Panc1 (cell line): ENCODE measurements at regions not wholly inside any gene's neighbourhood (a gene's known extent, or its start where the extent isn't known, plus 50 kb on each side); places are given as distances from the start of the nearest gene placed in this dataset.

Experiments
- ATAC-seq: fragments of 200-7000 bp; cut with Tn5 transposase; 2 replicates; pipeline ENCODE4 v1.9.1; 2020; ENCODE audit warnings: mild to moderate bottlenecking, moderate library complexity
- BruUV-seq: library from RNA; stranded (reverse); fragments of 400-500 nt; replicated peaks from 2 replicates; lab custom pipeline; 2021; lab: Mats Ljungman, UMichigan
- CTCF ChIA-PET: fragments of 300-600 bp; sonication (Branson Sonifier 250); formaldehyde crosslinking; loops from one replicate; lab custom pipeline; 2022; ENCODE audit warnings: antibody characterized with exemption; lab: Charles Lee
- POLR2A ChIA-PET: fragments of 300-600 bp; sonication (Branson Sonifier 250); formaldehyde crosslinking; loops from one replicate; lab custom pipeline; 2022; ENCODE audit warnings: antibody characterized with exemption; lab: Charles Lee
- DNase-seq: peaks from one replicate; pipeline ENCODE4 v3.0.0-alpha.2; 2010; ENCODE audit warnings: low read depth, low spot score
- H3K27ac ChIP-seq: 2 replicates; pipeline ENCODE4 v1.5.1; 2011; ENCODE audit warnings: mild to moderate bottlenecking, low read length, inconsistent platforms
- H3K27me3 ChIP-seq: fragments of 200-500 bp; sonication (Bioruptor generic); 2 replicates; pipeline ENCODE4 v1.6.0; 2014; ENCODE audit warnings: low read length, inconsistent platforms; ENCODE audit not compliant: control insufficient read depth, insufficient read depth
- H3K36me3 ChIP-seq: fragments of 200-500 bp; sonication (Bioruptor generic); 2 replicates; pipeline ENCODE4 v1.5.1; 2014; ENCODE audit warnings: inconsistent platforms, mild to moderate bottlenecking, low read length, moderate library complexity; ENCODE audit not compliant: control insufficient read depth, insufficient read depth
- H3K4me1 ChIP-seq: 2 replicates; pipeline ENCODE4 v1.5.1; 2011; ENCODE audit warnings: inconsistent platforms, mild to moderate bottlenecking, low read length, moderate library complexity; ENCODE audit not compliant: control insufficient read depth, insufficient read depth
- H3K4me3 ChIP-seq, 2 experiments: 2 replicates each; pipeline ENCODE4 v1.5.1; 2011 to 2012; ENCODE audit warnings: low read depth in 2 of 2, low read length in 2 of 2, mild to moderate bottlenecking in 2 of 2, inconsistent platforms in 1 of 2, moderate library complexity in 1 of 2
- H3K9me3 ChIP-seq: fragments of 200-500 bp; sonication (Bioruptor generic); 2 replicates; pipeline ENCODE4 v1.5.1; 2014; ENCODE audit warnings: low read depth, mild to moderate bottlenecking, inconsistent platforms, low read length, moderate library complexity; ENCODE audit not compliant: control insufficient read depth, insufficient read depth
- CTCF ChIP-seq: fragments of 450-650 bp; IDR thresholded peaks from 2 replicates; pipeline ENCODE4 v1.5.1; 2017; ENCODE audit warnings: mild to moderate bottlenecking
- POLR2AphosphoS5 ChIP-seq: IDR thresholded peaks from 2 replicates; pipeline ENCODE4 v1.6.1; 2012; ENCODE audit warnings: mild to moderate bottlenecking, low read depth, low read length, moderate library complexity
- REST ChIP-seq, 2 experiments: IDR thresholded peaks; 2 replicates each; pipeline ENCODE4 v1.6.1; 2011 to 2012; ENCODE audit warnings: low read depth in 2 of 2, control low read depth in 1 of 2, low read length in 1 of 2, mild to moderate bottlenecking in 1 of 2, moderate library complexity in 1 of 2; ENCODE audit not compliant: insufficient read depth in 1 of 2
- SIN3A ChIP-seq: IDR thresholded peaks from 2 replicates; pipeline ENCODE4 v1.6.1; 2012; ENCODE audit warnings: low read depth, mild to moderate bottlenecking, low read length, moderate library complexity, borderline replicate concordance; ENCODE audit not compliant: insufficient read depth
- TCF7L2 ChIP-seq: IDR thresholded peaks from 2 replicates; pipeline ENCODE4 v1.6.1; 2011; ENCODE audit warnings: mild to moderate bottlenecking, low read depth, low read length, inconsistent platforms
- in situ Hi-C: cut with HindIII; loops from 2 replicates; pipeline ENCODE4 v1.10.0; 2016; ENCODE audit warnings: low sequenced_read_pairs, low pct_unique_long_range_greater_than_20kb
- intact Hi-C: fragments of 100-400 bp; cut with micrococcal nuclease; formaldehyde crosslinking; loops from one replicate; pipeline ENCODE4 v1.10.0; 2022; ENCODE audit not compliant: unreplicated experiment

- ChIA-PET CTCF (no interaction called here), POLR2A (no interaction called here)
- no TSS peak for BruUV-seq
- Histone ChIP-seq H3K4me3 (no peak overlapping the region), H3K9me3 (no peaks in the 10 kb centered on the region), H3K4me1 (no peaks in the 10 kb centered on the region), H3K27ac (no peak overlapping the region), H3K27me3 (no peaks in the 10 kb centered on the region), H3K36me3 (no peaks in the 10 kb centered on the region)
- in situ Hi-C loops, result no loop called here
- intact Hi-C loops, result no loop called here
- DNase-seq, result no peak
- TF ChIP-seq POLR2AphosphoS5 (no peak), REST (IDR thresholded peaks at IDR 0.05; ENCODE audit: insufficient read depth in 1 of 2, low read depth in 2 of 2, low read length in 1 of 2) (no peak), SIN3A (no peak), TCF7L2 (no peak), CTCF (no peak)
- no peak for ATAC-seq
Measured at GRCh38 chr4:17320046-17320445, 191.8 kb downstream of the QDPR start.

GRCh38 chr4:17317526-17317925, 194.4 kb downstream of the QDPR start:
- in situ Hi-C loops, result no loop called here
- CTCF ChIA-PET, result no interaction called here
- Histone ChIP-seq H3K36me3 (no peaks in the 10 kb centered on the region), H3K27me3 (no peaks in the 10 kb centered on the region), H3K4me3 (no peak overlapping the region), H3K4me1 (no peaks in the 10 kb centered on the region), H3K27ac (no peak overlapping the region), H3K9me3 (no peaks in the 10 kb centered on the region)
- ATAC-seq, result no peak
- intact Hi-C loops, result no loop called here
- BruUV-seq, result no TSS peak
- TF ChIP-seq TCF7L2 (no peak), CTCF (no peak), SIN3A (no peak), POLR2AphosphoS5 (no peak), REST (IDR thresholded peaks at IDR 0.05; ENCODE audit: insufficient read depth in 1 of 2, low read depth in 2 of 2, low read length in 1 of 2) (no peak)
- POLR2A ChIA-PET, result no interaction called here
- DNase-seq, result no peak
